KBM-7 (cell line): ENCODE measurements at regions not wholly inside any gene's neighbourhood (a gene's known extent, or its start where the extent isn't known, plus 50 kb on each side); places are given as distances from the start of the nearest gene placed in this dataset.
A peak's percentile ranks its signal among the peaks of the same experiment; 100 is the strongest.
"Not testable (repeated sequence)": the region's sequence is repeated elsewhere in the genome, so short reads cannot be mapped to it uniquely, and the experiment has no call there.

Experiments
- DNase-seq: peaks from one replicate; pipeline ENCODE4 v3.0.0-alpha.2; 2015
- in situ Hi-C: fragments of 300-500 bp; cut with MboI; formaldehyde crosslinking; loops from 2 replicates; pipeline ENCODE4 v1.14.3; 2020; ENCODE audit warnings: low sequenced_read_pairs, low pct_unique_long_range_greater_than_20kb, mixed read lengths

DNA sequence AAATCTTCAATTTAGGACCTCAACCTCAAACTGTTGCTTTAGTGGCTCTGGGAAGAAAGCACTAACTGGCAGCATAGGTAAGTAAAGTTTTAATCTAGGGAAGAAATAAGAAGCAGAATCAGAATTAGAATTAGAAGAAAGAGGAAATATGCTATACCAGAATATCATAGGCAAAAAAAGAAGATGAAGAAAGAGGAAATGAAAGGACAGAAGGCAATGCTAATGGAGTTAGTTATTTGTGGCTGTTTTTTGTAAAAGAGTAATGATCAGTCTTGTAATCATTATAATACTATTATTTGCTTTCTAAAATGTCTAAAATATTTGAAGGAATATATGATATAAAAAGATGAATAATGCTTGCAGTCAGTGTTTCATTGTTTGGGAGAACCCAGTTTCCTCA is 122.9 kb downstream of the FAM72C start:
- in situ Hi-C loops, result not testable (repeated sequence)

DNA sequence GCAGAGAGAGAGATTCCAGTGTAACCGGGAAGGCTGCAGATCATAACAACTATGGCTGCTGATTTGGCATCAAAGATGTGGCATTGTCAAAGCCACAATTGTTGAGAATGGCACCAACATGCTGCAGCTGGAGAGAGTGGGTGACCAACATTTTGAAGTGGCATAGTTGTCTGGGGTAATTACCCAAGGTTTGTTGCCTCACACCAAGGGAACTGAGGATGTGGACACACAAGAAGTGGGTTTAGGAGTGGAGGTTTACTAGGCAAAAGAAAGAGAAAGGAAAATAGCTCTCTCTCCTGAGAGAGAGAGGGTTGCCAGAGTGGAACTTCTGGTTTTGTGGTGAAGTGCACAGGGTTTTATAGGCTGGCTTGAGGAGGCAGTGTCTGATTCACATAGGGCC is 126.6 kb downstream of the FAM72C start:
- in situ Hi-C loops, DNase-seq: not testable (repeated sequence)

More for the DNA sequence above, 122.9 kb downstream of the FAM72C start:
- not testable (repeated sequence) for DNase-seq

DNA sequence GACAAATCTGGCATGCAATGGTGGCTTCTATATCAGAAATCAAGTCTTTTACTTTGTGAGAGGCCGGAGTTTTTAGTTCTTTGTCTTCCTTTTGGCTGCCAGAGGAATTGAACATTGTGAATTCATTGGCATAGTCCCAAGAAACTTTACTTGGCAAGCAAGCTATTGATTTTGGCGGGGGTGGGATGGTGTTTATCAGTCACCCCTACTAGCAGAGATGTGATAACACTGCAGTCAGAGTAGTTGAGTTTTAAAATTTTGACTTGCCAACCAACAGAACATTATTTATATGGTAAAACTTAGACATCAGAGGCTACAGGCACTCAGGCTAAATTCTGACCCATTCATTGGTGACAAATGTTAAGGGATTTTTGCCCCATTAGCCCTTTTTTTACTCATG is 129.7 kb downstream of the FAM72C start:
- DNase-seq, in situ Hi-C loops: not testable (repeated sequence)

GRCh38 chr1:143839182-143839581 is 132.6 kb downstream of the FAM72C start:
- in situ Hi-C loops, DNase-seq: not testable (repeated sequence)

DNA sequence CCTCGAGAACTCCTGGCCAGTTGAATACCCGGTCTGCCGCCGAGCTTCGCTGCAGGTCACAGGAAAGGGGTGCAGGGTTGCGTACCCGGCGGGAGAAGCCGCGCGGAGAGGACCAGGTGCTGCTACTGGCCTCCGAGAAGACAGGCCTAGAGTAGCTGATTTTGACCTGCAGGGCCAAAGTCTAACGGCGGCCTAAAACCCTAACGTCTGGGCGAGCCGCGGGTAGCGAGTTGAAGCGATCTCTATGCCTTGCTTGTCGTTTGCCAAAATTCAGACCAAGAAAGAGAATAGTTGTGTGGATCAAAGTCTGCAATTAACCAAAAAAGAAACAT is 133.2 kb downstream of the FAM72C start:
- DNase-seq, in situ Hi-C loops: not testable (repeated sequence)

DNA sequence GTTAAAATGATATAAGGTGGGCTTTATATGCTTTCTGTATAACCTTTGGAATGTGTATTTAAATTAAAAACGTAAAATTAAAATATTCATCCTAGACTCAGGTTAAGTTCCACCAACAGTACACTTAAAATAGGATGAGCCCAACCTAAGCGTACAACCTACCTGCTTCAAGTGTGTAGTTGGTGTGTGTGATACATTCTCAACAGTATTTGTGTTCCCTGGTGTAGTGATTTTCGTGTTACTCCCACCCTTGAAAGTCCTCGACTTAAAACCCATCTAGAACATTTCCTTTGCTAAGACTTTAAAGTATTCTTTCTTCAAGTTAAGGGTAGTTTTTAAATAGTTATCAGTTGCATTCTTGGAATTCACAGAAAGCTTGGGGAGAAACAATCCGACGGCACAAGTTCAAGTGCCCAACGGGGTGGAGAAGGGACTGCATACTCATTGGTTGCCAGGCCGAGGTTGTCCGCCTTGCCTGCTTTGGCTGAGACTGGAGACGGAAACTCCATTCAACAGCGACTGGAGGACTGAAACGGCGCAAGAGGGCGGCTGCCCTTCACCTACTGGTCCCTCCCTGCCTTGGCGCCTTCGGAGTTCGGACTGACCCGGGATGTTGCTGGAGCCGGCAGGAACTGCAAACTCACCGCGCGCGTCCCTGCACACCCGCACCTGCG is 133.7 kb downstream of the FAM72C start:
- in situ Hi-C loops, DNase-seq: not testable (repeated sequence)

- in situ Hi-C loops, result not testable (repeated sequence)
Observed at GRCh38 chr1:143833376-143833775, 138.4 kb downstream of the FAM72C start.

DNA sequence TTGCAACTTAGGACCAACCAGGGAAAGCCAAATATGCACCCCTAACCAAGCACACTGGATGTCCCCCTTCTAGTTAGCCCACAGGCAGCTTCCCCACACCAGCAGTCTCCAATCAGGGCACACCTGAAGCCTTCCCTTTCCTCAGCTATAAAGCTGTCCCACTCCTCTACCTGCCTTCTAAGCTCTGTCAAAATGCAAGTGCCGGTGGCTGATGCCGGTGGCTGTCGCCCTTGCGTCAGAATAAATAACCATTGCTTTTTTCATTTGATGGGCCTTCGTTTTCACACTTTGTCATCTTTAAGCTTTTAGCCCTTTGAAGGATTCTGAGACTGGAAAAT is 139.4 kb downstream of the FAM72C start:
- in situ Hi-C loops, DNase-seq: not testable (repeated sequence)

More at GRCh38 chr1:143833376-143833775, 138.4 kb downstream of the FAM72C start:
- DNase-seq, result not testable (repeated sequence)

DNA sequence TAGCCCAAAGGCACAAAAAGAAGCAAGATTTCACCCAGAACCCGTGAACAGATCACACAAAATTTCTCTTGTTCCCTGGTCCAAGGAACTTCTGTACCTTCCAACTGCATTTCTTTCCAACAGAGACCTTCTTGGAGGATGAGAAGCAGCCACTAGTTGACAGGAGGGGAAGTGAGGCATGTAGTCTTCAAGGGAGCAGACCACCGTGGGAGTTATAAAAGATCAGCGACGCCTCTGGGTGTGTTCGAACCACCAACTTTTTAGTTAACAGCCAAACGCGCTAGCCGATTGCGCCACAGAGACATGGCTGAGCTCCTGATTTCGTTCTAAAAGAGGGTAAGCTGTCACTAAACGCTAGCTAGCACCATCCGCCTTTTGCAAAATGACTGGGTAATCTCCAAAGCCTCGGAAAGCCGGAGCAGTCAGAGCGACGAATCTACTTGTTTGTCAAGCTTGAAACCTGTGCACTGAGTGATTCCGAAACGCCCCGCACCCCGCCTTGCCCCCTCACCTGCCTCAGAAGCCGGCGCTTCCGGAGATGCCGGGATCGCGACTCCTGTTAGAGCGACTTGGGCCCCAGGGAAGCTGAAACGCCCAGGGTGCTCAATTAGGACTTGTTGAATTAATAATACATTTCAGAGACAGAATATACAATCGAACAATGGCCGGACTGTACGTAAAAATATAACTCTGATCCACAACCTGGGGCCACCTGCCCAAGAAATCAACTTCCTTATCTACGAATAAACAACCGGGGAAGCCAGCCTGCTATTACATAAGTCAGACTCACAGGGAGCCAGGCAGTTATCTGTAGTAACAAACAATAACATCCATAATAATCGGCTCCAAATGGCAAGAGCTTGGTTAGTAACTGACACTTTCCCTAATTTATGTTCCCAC is 140.1 kb downstream of the FAM72C start:
- DNase-seq, in situ Hi-C loops: not testable (repeated sequence)

- in situ Hi-C loops, DNase-seq: not testable (repeated sequence)
Observed at GRCh38 chr1:143826162-143826561, 145.6 kb downstream of the FAM72C start.

DNA sequence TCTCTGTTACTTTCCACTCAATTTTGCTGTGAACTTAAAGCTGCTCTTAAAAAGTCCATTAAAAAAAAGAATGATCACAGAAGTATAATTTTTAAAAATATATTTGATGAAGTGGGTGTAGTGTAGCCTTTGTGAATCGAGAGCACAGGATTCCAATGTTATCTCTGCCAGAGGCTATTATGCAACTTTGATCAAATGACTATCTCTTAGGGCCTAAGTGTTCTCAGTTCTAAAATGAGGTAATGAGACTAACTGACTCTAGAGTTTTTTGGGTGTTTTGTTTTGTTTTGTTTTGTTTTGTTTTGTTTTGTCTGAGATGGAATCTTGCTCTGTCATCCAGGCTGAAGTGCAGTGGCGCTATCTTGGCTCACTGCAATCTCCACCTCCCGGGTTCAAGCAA is 147.5 kb downstream of the FAM72C start:
- in situ Hi-C loops, DNase-seq: not testable (repeated sequence)

- in situ Hi-C loops, DNase-seq: not testable (repeated sequence)
Observed at GRCh38 chr1:143820058-143820457, 151.7 kb downstream of the FAM72C start.

- in situ Hi-C loops, DNase-seq: not testable (repeated sequence)
Observed at GRCh38 chr1:143816369-143816768, 155.4 kb downstream of the FAM72C start.

DNA sequence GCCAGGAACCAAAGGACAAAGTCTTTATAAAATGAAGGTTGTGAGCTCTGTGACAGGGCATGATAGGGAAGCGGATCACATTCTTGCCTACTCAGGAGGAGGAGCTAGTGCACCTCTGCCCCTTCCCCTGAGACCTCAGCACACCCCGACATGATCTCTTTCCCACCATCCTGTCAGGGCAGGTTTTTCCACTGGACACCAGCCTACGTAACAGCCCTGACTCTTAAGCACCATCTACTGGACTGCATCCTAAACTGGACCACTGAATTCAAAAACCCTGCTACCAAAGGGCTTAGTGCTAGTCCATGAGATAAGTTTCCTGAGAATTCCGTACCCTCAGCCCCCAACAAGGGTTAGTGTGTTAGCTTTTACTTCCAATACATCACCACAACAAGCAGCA is 166.4 kb downstream of the FAM72C start:
- DNase-seq, in situ Hi-C loops: not testable (repeated sequence)

GRCh38 chr1:143804707-143805356 is 167.0 kb downstream of the FAM72C start:
- in situ Hi-C loops, DNase-seq: not testable (repeated sequence)

- in situ Hi-C loops, result not testable (repeated sequence)
- peak; percentile 90 for DNase-seq
Observed at GRCh38 chr1:143803927-143804411, 167.8 kb downstream of the FAM72C start.

DNA sequence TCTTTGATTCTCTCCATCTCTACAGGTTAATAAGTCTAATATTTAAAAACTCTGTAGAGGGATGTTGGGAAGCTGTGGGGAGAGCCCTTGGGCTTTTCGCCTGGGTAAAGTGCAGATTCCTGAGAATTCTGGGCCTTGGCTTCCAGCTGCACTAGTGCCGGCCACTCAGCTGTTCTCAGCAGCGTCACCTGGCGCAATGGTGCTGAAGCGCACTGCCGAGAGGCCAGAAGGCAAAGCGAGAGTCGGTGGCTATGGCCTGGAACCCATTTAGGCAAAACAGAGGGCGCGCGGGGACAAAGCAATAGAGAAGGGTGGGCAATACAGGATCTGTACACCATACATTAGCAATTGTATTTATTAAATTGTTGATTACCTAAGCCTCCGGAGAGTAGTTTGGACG is 168.7 kb downstream of the FAM72C start:
- in situ Hi-C loops, result not testable (repeated sequence)

DNA sequence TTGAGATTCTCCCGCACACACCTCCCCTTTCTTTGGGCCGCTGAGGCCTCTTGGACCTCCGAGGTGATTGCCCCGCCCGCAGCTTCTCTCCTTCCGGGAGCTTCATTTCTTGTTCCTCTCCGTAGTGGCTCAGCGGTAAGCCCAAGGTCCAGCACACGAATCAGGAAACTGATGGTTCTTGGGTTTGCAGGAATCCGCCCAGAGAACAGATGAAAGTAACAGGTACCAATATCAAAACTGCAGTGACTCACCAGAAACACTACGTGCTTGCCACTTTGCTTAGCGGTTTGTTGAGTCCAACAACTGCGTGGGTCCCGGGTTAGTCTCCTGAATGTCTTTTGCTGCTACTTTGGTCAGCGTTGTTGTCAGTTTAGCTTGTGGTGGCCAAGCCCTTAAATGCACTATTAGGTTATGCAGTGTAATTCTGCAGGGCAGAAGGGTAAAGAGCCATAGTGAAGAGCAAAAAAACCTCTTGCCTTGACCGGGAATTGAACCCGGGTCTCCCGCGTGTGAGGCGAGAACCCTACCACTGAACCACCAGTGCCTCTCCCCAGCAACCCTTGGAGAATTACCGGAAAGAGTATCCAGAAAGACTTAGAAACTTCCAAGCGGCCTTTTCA is 172.1 kb downstream of the FAM72C start:
- in situ Hi-C loops, DNase-seq: not testable (repeated sequence)

More for the DNA sequence above, 168.7 kb downstream of the FAM72C start:
- not testable (repeated sequence) for DNase-seq

- DNase-seq, in situ Hi-C loops: not testable (repeated sequence)
Observed at GRCh38 chr1:143796369-143796768, 175.4 kb downstream of the FAM72C start.
